ENCODE measurements at regions not wholly inside any gene's neighbourhood (a gene's known extent, or its start where the extent isn't known, plus 50 kb on each side); places are given as distances from the start of the nearest gene placed in this dataset.

GRCh38 chr1:14148526-14148925, 448.5 kb downstream of the PRDM2 start:
- Mint-ChIP-seq H3K9me3 (ENCODE audit: insufficient read depth) (no peaks in the 10 kb centered on the region), H3K27me3 (peaks cover 3% of the 10 kb centered on the region), H3K4me1 (no peaks in the 10 kb centered on the region), H3K4me3 (no peak overlapping the region), H3K27ac (no peak overlapping the region)
- ChIA-PET POLR2A (no interaction called here), CTCF (no interaction called here)
- Histone ChIP-seq H3K9ac (ENCODE audit: low read length) (no peak overlapping the region), H4K20me1 (ENCODE audit: control insufficient read depth, insufficient read depth, low read length, poor library complexity, severe bottlenecking) (no peaks in the 10 kb centered on the region), H3K4me2 (replicated peaks; ENCODE audit: low read depth, low read length, poor library complexity, severe bottlenecking) (no peak overlapping the region), H2AFZ (ENCODE audit: insufficient read depth, low read depth, low read length, poor library complexity, severe bottlenecking) (no peak overlapping the region), H3K9me3 (ENCODE audit: control extremely low read depth in 1 of 3, control insufficient read depth in 2 of 3, insufficient read depth in 1 of 3, low read length in 2 of 3) (no peaks in the 10 kb centered on the region), H3K27me3 (replicated peaks in 1 of 4; ENCODE audit: control extremely low read depth in 1 of 4, control insufficient read depth in 3 of 4, insufficient read depth in 4 of 4, low read length in 3 of 4) (no peaks in the 10 kb centered on the region), H3K4me3 (ENCODE audit: control extremely low read depth in 1 of 5, extremely low read depth in 1 of 5, insufficient read depth in 1 of 5, low read depth in 2 of 5, low read length in 4 of 5) (no peak overlapping the region), H3K36me3 (replicated peaks in 1 of 2; ENCODE audit: control extremely low read depth in 1 of 2, control insufficient read depth in 1 of 2, extremely low read depth in 1 of 2, insufficient read depth in 2 of 2, low read length in 1 of 2) (no peaks in the 10 kb centered on the region), H3K4me1 (ENCODE audit: control insufficient read depth in 2 of 2, insufficient read depth in 2 of 2, low read length in 2 of 2) (no peaks in the 10 kb centered on the region), H3K27ac (ENCODE audit: low read length in 2 of 2) (no peak overlapping the region), H3K79me2 (ENCODE audit: control insufficient read depth, insufficient read depth, low read length) (no peaks in the 10 kb centered on the region)
- intact Hi-C loops (cut with micrococcal nuclease), result no loop called here
- TF ChIP-seq EZH2 (IDR thresholded peaks at IDR 0.05; ENCODE audit: borderline replicate concordance, insufficient read depth, low read depth, low read length, poor library complexity, severe bottlenecking) (no peak), CTCF (IDR thresholded peaks at IDR 0.05) (no peak)
- WGBS (ENCODE audit: insufficient coverage), result no CpG with 5 or more reads among the region's 2 CpGs
- no peak for DNase-seq
- no peak for ATAC-seq (ENCODE audit: low read depth)

GRCh38 chr1:14149431-14149830, 449.1 kb upstream of the KAZN start:
- H3K4me2 ChIP-seq (replicated peaks; ENCODE audit: low read depth, low read length, poor library complexity, severe bottlenecking), result no peak overlapping the region
- Mint-ChIP-seq H3K27ac (no peak overlapping the region), H3K27me3 (peaks cover 3% of the 10 kb centered on the region), H3K9me3 (ENCODE audit: insufficient read depth) (no peaks in the 10 kb centered on the region), H3K4me1 (no peaks in the 10 kb centered on the region), H3K4me3 (no peak overlapping the region)
- DNase-seq, result no peak
- ChIA-PET POLR2A (no interaction called here), CTCF (no interaction called here)
- ATAC-seq (ENCODE audit: low read depth), result no peak
- H3K9ac ChIP-seq (ENCODE audit: low read length), result no peak overlapping the region
- no peak overlapping the region for H2AFZ ChIP-seq (ENCODE audit: insufficient read depth, low read depth, low read length, poor library complexity, severe bottlenecking)
- no peaks in the 10 kb centered on the region for H4K20me1 ChIP-seq (ENCODE audit: control insufficient read depth, insufficient read depth, low read length, poor library complexity, severe bottlenecking)
- no peaks in the 10 kb centered on the region for H3K9me3 ChIP-seq (ENCODE audit: control extremely low read depth in 1 of 3, control insufficient read depth in 2 of 3, insufficient read depth in 1 of 3, low read length in 2 of 3)
- WGBS (ENCODE audit: insufficient coverage), result 84% methylated on average over 3 of the region's 7 CpGs
- no peaks in the 10 kb centered on the region for H3K4me1 ChIP-seq (ENCODE audit: control insufficient read depth in 2 of 2, insufficient read depth in 2 of 2, low read length in 2 of 2)
- H3K27me3 ChIP-seq (replicated peaks in 1 of 4; ENCODE audit: control extremely low read depth in 1 of 4, control insufficient read depth in 3 of 4, insufficient read depth in 4 of 4, low read length in 3 of 4), result no peaks in the 10 kb centered on the region
- intact Hi-C loops (cut with micrococcal nuclease), result no loop called here
- TF ChIP-seq EZH2 (IDR thresholded peaks at IDR 0.05; ENCODE audit: borderline replicate concordance, insufficient read depth, low read depth, low read length, poor library complexity, severe bottlenecking) (no peak), CTCF (IDR thresholded peaks at IDR 0.05) (no peak)
- no peaks in the 10 kb centered on the region for H3K36me3 ChIP-seq (replicated peaks in 1 of 2; ENCODE audit: control extremely low read depth in 1 of 2, control insufficient read depth in 1 of 2, extremely low read depth in 1 of 2, insufficient read depth in 2 of 2, low read length in 1 of 2)
- no peak overlapping the region for H3K4me3 ChIP-seq (ENCODE audit: control extremely low read depth in 1 of 5, extremely low read depth in 1 of 5, insufficient read depth in 1 of 5, low read depth in 2 of 5, low read length in 4 of 5)
- no peaks in the 10 kb centered on the region for H3K79me2 ChIP-seq (ENCODE audit: control insufficient read depth, insufficient read depth, low read length)
- no peak overlapping the region for H3K27ac ChIP-seq (ENCODE audit: low read length in 2 of 2)

Data from B cell (primary cell).